NCI-H2196 (cell line): ENCODE measurements at regions not wholly inside any gene's neighbourhood (a gene's known extent, or its start where the extent isn't known, plus 50 kb on each side); places are given as distances from the start of the nearest gene placed in this dataset.
"Not testable (repeated sequence)": the region's sequence is repeated elsewhere in the genome, so short reads cannot be mapped to it uniquely, and the experiment has no call there.

Experiments used
- DNase-seq: peaks from one replicate; lab custom pipeline; 2025; ENCODE audit not compliant: unreplicated experiment; lab: John Stamatoyannopoulos, UW

DNA sequence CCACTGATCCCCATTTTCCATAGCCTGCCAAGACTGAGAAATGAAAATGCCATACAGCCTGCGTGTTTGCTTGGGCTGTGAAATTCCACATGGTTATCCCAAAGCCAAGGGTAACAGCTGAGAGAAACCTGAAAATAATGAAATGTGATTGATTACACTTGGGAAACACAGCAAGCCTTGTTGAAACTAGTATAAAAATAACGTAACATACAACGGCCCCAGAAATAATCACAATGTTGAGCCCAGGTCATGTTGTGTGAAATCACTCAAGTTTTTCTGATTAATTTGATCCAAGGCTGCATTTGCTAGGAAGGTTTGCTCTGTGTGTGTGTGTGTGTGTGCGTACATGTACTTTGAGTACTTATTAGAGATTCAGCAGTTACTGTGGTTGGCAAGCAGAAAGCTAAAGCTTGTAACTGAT, 269.0 kb downstream of the OXSM start:
- no peak for DNase-seq

DNA sequence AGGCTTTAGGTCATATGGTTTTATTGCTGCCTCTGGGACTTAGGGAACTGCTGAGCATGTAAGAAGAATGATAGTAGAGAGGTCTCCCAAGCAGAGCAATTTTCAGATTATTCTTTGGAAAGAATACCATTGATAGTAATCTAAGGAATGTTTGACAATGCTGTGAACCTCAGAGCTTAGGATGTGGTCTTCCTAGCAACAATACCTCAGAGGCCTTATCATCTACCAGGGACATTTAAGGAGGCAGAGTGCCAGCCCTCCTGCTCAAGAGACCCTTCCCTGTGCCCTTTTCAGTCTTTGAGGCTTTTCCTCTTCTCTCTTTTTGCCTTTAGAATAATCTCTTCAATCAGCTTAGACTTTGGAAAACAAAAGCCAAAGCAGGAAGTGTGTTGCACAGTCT, 272.1 kb downstream of the OXSM start:
- no peak for DNase-seq

DNA sequence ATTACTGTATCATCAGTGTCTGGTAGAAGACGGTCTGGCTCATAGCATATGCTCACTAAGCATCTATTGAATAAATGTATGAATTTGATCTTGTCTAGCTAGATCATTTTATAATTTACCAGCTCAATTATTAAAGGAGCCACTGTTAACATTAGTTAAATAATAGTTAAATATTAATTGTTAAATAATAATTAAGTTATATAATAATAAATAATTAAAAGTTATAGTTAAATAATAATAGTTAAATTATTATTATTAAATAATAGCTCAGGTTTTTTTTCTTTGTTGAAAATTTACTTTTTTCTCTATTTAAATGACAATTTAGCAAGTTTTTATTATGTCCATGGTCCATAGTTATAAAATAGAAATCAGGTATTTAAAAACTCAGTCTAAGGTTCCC, 274.4 kb downstream of the OXSM start:
- no peak for DNase-seq

DNA sequence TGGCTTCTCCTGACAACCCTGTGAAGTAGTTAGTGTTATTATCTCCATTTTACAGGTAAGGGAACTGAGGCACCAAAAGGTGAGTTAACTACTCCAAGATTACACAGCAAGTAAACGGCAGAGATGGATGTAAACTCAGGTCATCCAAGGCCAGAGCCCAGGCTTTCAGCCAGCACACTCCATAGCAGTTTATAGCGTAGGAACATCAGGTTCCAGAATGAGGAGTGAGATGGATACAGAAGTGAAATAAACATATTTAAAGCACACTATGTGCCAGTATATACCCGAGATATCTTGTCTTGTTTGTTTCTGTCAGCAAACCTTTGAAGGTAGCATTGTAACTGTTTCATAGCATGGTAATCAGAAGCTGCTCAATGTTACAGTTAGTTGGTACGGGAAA, 279.0 kb downstream of the OXSM start:
- DNase-seq = no peak

DNA sequence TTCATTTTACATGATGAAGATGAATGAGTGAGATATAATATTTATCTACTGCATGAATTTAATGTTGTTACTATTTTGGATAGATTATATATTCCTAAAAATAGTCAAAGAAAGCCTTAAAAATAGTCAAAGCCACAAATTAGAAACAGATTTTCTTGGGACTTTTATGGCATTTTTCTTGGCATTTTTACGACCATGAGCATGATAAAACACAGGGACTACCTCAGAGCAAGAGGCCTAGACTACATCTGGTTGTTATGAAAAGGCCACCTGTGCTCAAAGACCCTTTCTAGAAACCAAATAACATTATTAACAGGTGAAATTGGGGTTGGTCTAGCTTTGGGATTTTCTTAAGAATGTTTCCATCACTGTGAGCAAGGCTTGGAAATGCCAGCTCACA, 281.0 kb downstream of the OXSM start:
- no peak for DNase-seq

DNA sequence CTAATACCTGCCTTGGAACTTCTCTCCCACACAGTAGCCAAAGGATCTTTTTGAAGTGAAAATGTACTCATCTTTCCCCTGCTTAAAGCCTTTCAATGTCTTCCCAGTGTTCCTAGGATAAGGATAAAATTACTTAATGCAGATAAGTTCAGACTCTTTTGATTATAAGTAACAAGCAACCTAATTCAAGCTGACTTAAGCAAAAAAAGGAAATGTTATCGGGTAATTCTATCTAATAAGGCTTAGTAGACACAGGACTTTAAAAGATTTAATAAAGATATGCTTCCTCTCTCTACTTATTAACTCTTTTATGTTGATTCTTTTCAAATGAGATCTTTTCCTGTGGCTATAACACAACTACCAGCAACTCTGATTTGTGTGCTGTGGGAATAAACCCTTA, 284.2 kb downstream of the OXSM start:
- DNase-seq = no peak

DNA sequence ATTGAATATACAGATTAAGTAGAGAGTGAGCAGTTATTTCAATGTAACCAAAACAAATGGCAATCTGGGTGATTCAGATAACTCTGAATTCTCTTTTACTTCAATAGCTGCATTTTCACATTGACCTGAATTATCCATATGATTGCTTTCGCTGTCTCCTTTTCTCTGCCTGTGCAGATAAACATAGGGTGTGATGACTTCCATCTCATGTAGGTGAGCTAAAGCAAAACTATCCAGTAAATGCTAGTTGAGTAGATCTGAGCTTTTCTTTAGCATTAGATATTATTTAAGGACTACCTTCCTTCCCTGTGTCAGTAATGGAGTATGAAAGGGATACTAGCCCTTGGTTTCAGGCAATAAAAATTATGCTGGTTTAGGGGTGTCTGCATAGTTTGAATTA, 288.6 kb downstream of the OXSM start:
- no peak for DNase-seq

DNA sequence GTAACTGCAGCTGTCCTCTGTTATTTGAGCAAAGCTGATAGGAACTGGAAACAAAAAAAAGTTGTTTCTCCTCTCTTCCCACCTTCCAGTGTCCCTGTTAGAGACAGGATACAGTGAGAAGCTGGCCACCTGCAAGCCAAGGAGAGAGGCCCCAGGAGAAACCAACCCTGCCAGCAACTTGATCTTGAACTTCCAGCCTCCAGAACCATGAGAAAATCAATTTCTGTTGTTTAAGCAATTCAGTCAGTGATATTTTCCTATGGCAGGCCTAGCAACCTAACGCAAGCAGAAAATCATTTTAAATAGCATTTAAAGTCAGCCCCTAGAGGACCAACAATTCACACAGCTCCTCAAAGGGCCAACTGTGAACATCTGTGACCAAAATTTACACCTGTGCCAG, 291.3 kb downstream of the OXSM start:
- DNase-seq = no peak

DNA sequence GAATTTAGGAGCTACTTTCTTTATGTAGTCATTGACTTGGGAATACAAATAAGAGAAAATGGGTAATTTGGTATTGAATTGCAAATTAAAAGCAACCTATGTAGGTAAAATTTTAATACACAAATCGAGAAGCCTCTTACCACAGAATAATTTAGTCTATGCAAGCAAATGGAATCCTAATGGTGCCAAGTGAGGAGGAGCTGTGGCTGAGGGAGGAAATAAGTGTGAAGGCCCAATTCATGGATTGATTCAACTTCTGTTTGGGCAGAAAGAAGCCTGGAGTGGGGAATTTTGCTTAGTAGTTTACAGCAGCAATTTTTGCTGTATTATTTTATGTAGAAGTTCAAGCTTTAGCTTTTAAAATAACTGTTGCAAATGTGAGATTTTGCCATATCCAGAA, 291.9 kb downstream of the OXSM start:
- no peak for DNase-seq

DNA sequence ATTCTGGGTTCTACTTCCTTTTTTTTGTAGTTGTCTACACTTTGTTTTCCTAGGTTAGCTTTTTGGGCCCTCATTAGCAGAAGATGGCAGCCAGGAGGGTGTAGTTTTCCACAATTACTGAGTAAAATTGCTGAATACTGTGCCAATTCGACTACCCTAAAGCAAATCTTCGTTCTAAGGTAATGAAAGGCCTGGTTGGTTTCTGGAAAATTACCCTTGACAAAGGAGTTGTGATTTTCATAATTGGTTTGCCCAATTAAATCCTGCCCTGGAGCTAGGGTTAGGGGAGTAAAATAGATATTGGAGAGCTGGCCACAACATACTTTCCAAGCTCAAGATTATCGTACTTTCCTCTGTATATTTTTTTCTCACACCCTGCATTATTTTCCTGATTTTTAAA, 293.0 kb downstream of the OXSM start:
- DNase-seq = no peak

DNA sequence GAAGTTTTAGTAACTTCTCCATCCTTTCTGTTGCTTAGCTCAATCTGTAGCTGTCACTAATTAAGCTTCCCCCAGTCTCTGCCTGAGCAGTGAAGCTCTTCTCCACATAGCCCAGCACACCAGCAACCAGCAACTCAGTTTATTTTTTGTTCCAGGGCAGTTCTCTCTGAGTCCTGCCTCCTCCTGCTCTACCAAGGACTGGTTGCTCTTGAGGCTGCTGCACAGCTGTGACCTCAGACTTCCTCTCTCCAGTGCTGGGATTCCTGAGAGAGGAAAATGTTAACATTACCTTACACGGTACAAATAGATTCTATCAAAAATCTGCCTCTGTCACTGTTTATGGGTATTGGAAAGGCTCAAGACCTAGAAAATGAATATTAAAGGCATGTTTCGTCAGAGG, 294.7 kb downstream of the OXSM start:
- no peak for DNase-seq

DNA sequence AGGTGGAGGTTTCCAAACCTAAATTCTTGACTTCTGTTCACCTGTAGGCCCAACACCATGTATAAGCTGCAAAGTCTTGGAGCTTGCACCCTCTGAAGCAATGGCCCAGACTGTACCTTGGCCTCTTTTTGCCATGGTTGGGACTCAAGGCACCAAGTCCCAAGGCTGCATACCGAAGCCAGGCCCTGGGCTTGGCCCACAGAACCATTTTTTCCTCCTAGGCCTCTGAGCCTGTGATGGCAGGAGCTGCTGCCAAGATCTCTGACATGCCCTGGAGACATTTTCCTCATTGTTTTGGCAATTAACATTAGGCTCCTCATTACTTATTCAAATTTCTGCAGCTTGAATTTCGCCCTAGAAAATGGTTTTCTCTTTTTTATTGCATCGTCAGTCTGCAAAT, 297.9 kb downstream of the OXSM start:
- DNase-seq = no peak

DNA sequence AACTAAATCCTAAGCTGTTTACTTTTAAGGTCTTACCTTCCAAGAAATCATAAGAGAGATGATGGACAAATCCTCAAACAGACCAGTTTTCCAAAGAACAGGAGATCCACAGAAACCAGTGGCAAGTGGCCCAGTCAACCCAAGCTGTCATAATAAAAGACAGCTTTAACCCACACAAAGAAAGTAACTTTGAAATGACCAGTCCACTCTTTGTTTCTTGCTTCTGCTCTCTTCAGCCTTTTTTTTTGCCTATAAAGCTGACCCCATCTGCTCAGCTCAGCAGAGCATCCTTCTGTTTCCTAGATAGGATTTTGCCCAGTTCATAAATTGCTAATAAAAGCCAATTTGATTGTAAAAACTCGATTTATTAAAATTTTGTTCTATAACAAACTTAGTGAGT, 299.4 kb downstream of the OXSM start:
- no peak for DNase-seq

DNA sequence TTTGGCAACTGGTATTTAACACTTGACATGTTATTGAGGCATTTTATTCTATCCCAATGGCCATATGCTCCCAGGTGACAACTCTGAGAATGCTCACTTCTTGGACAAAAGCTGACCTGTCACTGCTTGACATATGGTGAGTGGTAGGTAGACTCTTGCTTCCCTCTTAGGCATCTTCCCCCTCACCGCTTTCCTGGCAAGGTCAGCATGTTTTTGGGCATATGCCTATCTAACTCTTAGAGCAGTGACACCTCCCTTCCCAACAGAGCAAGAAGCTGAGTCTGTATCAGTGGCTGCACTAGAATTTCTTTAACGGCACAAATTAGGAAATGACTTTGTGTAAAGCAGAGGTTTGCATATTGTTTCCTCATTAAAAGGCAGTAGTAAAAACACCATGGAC, 300.7 kb downstream of the OXSM start:
- DNase-seq = no peak

DNA sequence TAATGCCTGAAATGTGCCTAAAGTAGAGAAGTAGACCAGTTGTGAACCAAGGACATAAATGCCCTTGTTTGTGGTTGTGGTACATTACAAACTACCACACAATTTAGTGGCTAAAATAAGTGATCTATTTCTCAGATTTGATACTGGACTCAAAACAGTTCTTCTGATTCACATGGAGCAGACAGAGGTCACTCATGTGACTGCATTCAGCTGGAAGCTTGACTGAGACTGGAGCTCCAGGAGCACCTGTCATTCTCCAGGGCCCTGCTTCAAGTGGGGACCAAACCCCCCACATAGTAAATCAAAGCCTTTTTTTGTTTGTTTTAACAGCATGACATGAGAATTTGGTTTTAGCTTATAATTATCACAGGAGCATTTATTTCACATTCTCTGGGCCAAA, 301.2 kb downstream of the OXSM start:
- no peak for DNase-seq

DNA sequence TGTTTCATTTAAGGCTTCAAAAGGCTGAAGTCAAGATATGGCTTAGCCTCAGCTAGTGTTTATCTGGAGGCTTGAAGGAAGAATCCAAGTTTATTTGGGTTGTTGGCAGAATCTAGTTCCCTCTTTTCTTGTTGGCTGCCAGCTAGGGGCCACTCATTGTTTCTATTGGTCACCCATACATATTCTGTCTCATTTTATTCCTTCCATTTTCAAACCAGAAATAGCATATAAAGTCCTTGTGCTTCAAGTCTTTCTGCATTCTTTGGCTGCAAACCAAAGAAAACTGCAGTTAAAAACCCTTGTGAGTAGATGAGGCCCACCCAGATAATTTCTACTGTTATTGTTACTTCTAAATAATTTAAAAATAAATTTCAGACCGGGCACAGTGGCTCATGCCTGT, 301.7 kb downstream of the OXSM start:
- no peak for DNase-seq

DNA sequence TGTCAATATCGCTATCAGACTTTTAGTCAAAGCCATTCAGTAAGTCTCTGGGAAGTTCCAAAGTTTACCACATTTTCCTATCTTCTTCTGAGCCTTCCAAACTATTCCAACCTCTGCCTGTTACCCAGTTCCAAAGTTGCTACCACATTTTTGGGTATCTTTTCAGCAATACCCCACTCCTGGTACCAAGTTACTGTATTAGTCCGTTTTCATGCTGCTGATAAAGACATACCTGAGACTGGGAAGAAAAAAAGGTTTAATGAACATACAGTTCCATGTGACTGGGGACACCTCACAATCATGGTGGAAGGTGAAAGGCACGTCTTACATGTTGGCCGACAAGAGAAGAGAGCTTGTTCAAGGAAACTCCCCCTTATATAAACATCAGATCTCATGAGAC, 307.2 kb downstream of the OXSM start:
- DNase-seq = not testable (repeated sequence)

DNA sequence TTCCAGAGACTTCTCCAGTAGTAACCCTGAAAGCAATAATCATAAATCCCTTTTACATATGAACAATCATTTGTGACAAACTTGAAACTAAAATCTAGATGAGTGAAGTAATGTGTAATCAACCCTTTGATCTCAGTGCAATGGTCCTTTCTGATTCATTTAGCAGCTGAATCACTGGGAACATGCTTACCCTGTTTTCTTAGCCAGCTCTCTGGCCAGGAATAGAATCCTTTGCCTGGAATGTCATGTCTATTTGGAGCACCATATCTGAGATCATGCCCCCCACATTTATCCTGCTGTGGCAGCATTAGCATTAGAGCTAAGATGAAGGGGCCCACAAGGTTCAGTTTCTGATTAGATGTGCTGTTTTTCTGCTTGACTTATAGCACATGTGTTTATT, 309.8 kb downstream of the OXSM start:
- no peak for DNase-seq

DNA sequence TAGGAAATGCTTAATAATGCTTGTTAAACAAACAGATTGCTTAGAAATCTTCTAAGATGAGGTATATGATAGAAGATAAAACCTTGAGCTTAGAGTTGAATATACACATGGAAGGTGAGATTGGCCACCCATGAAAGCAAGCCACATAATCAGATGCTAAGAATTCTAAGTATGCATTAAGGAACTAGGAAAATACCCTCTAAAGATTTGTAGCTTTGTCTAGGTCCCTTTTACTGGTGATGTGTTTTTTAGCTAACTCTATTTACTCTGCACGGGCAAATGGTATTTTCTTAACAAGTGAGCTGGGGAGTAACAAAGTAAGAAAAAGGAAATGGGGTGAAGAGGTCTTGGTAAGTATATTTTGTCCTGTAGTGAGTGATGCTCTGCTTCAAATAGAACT, 310.3 kb downstream of the OXSM start:
- no peak for DNase-seq

DNA sequence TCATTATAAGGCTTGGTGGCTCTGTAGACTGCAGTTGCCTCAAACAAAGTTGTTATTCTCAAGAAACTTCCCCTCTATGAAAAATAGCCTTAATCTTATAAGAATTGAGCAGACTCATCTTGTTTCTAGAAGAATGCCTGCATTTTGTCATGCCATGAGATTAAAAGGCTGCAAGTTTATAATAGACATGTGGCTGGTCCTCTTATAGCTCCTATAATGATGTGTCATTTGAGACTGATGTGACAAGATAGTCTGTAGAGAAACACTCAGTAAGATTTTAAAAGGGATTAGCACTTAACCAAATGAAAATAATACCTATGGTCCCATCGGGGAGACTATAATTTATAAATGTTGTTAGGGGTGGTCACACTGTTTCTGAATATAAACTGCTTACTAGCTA, 312.5 kb downstream of the OXSM start:
- DNase-seq = no peak

DNA sequence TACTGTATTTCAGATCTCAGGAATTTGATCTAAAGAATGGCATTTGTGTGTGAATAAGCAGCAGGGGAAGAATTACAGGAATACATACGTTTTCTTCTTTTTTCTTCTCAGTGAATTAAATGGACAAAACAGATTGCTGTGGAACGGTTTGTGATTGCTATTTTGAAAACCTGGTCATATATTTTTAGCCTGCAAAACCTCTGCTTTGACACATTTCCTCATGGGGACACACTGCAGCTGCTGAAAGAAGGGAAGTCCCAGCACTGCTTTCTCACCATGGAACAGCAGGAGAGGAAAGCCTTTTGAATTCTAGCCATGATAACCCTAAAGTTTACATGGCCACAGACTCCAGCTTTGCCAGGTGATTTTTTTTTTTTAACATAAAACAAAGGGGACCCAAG, 315.0 kb downstream of the OXSM start:
- no peak for DNase-seq

DNA sequence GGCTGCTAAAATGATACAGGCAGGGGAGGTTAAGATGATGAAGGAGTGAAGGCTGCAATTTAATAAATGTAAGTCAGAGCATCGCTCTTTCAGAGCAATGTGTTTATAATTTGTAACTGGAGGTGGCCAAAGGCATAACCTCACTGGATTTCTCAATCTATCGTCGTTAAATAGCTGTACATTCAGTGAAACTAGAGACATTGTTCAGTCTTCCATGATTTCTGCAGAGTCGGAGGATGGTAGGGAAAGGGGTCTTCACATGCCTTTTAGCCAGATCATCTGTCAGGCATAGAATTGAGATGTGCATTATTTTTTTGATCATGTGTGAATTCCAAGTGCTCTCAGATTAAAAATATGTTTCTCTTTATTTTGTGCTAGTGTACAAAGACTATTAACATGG, 315.4 kb downstream of the OXSM start:
- no peak for DNase-seq

DNA sequence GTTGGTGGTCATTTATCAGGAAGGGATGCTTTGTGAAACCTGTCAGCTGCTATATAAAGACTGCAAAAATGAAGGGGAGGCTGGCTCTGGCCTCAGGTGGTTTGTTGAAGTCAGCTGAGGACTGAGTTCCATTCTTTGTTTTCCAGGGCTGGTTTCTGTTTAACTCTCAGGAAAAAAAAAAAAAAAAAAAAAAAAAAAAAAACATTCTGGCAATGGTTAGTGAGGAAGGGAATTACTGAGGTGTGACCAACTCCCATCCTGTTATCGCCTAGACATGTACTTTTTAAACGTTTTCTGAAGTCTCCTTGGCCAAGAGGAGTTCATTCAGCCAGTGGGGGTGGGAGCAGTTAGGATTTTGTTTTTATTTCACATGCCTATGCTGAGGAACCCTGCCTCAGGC, 316.3 kb downstream of the OXSM start:
- DNase-seq = no peak

DNA sequence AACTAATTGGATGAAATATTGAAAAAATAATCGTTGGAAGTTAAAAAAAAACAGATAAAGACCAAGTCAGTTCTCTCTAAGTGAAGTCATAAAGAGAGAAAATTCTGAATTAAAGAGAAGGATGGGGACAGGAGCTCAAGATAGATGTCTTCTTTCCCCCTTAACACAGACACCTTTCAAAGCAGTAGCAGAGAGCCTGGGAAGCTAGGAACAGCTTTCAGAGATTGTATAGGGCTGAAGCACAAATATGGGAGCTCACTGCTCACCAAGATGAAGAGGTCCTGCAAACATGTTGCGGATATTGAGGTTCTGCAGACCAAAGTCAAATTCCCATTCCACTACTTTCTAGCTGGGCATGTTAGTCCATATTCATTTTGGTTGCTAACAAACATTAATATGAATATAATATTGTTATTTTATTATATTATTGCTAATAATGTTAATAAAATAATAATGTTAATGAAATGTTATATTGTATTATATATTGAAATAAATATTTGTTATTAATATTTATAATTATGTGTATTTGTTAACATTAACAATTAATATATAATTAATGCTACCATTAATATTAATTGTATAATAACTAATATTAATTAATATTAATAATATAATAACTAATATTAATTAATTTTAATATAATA, 319.1 kb downstream of the OXSM start:
- DNase-seq = no peak
